ENCODE measurements at regions not wholly inside any gene's neighbourhood (a gene's known extent, or its start where the extent isn't known, plus 50 kb on each side); places are given as distances from the start of the nearest gene placed in this dataset.

DNA sequence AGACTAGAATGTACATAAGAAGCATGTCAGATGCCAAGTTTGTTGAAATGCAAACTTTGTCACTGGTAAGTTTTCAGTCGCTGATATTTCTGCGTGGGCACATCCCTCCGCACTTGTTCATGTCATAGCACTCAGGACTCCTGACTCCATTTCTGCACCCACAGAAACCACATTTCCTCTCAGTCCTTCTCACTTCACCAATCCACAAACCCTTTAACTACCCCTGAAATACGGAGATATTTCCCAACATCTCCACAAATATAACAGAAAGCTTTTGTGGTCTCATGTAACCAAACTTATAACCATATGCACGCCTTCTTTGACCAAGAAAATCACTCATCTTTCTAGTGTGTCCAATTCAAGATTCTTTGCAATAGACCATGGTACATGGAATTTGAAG lies 276.9 kb upstream of the ERBB4 start:
- Mint-ChIP-seq H3K27me3 (ENCODE audit: low read depth in 2 of 2) (no peaks in the 10 kb centered on the region), H3K36me3 (peaks cover 17% of the 10 kb centered on the region), H3K4me1 (peaks cover 78 to 79% of the 10 kb centered on the region in 2 donors), H3K4me3 (peak overlapping the region; percentile 75), H3K27ac (peak overlapping the region; percentile 91), H3K9me3 (no peaks in the 10 kb centered on the region)
- peaks cover 30% of the 10 kb centered on the region for H3K4me1 ChIP-seq (ENCODE audit: control insufficient read depth, insufficient read depth, low read length)
- intact Hi-C loops (cut with micrococcal nuclease) = loop anchor here (1.0 to 5.0 kb wide), 2 partner anchors 287 to 337 kb away; no protein-coding TSS in a partner anchor
- DNase-seq (peak in 1 of 2 donors; percentile 38), ATAC-seq (peak; percentile 43 to 75 (median 61))
- H3K27me3 ChIP-seq (ENCODE audit: control insufficient read depth, insufficient read depth, low read length) = no peaks in the 10 kb centered on the region
- H3K9me3 ChIP-seq (ENCODE audit: control insufficient read depth, insufficient read depth, low read length) = peaks cover 8% of the 10 kb centered on the region
- H3K36me3 ChIP-seq (ENCODE audit: control insufficient read depth, insufficient read depth, low read length) = no peaks in the 10 kb centered on the region
- TF ChIP-seq, protein P1, sequence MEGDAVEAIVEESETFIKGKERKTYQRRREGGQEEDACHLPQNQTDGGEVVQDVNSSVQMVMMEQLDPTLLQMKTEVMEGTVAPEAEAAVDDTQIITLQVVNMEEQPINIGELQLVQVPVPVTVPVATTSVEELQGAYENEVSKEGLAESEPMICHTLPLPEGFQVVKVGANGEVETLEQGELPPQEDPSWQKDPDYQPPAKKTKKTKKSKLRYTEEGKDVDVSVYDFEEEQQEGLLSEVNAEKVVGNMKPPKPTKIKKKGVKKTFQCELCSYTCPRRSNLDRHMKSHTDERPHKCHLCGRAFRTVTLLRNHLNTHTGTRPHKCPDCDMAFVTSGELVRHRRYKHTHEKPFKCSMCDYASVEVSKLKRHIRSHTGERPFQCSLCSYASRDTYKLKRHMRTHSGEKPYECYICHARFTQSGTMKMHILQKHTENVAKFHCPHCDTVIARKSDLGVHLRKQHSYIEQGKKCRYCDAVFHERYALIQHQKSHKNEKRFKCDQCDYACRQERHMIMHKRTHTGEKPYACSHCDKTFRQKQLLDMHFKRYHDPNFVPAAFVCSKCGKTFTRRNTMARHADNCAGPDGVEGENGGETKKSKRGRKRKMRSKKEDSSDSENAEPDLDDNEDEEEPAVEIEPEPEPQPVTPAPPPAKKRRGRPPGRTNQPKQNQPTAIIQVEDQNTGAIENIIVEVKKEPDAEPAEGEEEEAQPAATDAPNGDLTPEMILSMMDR (IDR thresholded peaks at IDR 0.05) = no peak
- WGBS (ENCODE audit: insufficient coverage) = under 1% methylated on average over 5 of the region's 5 CpGs
- no peak overlapping the region for H3K4me3 ChIP-seq (ENCODE audit: low read length)
- peak overlapping the region; percentile 77 for H3K27ac ChIP-seq (ENCODE audit: low read length)

DNA sequence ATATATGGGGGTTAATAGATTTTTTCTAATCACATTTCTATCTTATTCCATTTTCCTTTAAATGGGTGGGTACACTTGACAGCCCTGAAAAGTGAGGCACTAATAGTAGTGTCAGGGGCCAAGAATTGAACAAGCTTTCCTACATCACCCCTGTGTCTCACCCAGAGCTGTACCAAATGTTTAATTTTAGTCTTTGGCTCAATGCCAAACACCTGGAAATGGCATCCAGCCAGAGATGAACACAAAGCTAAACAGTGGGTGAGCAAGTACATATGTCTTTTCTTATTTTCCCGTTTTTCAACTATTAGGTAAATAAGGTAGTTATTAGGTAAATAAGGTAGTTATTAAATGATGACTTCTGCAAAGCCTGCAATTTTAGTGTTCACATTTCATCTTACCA lies 276.3 kb upstream of the ERBB4 start:
- no CpG with 5 or more reads among the region's 1 CpG for WGBS (ENCODE audit: insufficient coverage)
- ATAC-seq (no peak), DNase-seq (no peak)
- peaks cover 9% of the 10 kb centered on the region for H3K9me3 ChIP-seq (ENCODE audit: control insufficient read depth, insufficient read depth, low read length)
- no peaks in the 10 kb centered on the region for H3K27me3 ChIP-seq (ENCODE audit: control insufficient read depth, insufficient read depth, low read length)
- intact Hi-C loops (cut with micrococcal nuclease) = loop anchor here (1.0 to 5.0 kb wide), 3 partner anchors 38 to 337 kb away; no protein-coding TSS in a partner anchor
- Mint-ChIP-seq H3K36me3 (peaks cover 17% of the 10 kb centered on the region), H3K4me1 (peaks cover 80 to 82% of the 10 kb centered on the region in 2 donors), H3K9me3 (no peaks in the 10 kb centered on the region), H3K4me3 (peak overlapping the region; percentile 75), H3K27ac (peak overlapping the region; percentile 91), H3K27me3 (ENCODE audit: low read depth in 2 of 2) (no peaks in the 10 kb centered on the region)
- no peak overlapping the region for H3K4me3 ChIP-seq (ENCODE audit: low read length)
- TF ChIP-seq, protein P1 (IDR thresholded peaks at IDR 0.05) = no peak
- H3K36me3 ChIP-seq (ENCODE audit: control insufficient read depth, insufficient read depth, low read length) = no peaks in the 10 kb centered on the region
- H3K4me1 ChIP-seq (ENCODE audit: control insufficient read depth, insufficient read depth, low read length) = peaks cover 32% of the 10 kb centered on the region
- H3K27ac ChIP-seq (ENCODE audit: low read length) = peak overlapping the region; percentile 77

DNA sequence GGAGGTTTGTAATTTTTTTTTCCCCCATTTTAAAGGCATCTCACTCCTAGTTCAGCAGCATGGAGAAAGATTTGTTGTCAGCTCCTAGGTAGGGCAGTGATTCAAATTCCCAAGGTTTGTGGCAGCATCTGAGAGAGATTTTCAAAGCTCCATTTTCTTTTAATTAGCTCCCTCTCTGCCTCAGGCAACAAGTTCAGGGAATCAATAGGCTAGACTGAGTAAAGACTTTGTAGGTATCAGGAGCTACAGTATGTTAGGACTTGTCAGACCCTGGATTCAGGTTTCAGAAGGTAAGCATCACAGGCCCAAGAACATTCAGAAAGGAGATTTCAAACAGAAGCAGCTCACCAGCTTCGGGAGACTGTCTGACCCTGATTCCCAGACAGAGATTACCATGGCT lies 273.3 kb upstream of the ERBB4 start:
- H3K27ac ChIP-seq (ENCODE audit: low read length) = peak overlapping the region; percentile 39
- TF ChIP-seq, protein P1 (IDR thresholded peaks at IDR 0.05) = no peak
- Mint-ChIP-seq H3K4me1 (peaks cover 77 to 85% of the 10 kb centered on the region in 2 donors), H3K36me3 (peaks cover 7% of the 10 kb centered on the region), H3K4me3 (peak overlapping the region; percentile 40), H3K27me3 (ENCODE audit: low read depth in 2 of 2) (no peaks in the 10 kb centered on the region), H3K9me3 (no peaks in the 10 kb centered on the region), H3K27ac (peak overlapping the region; percentile 84)
- H3K4me1 ChIP-seq (ENCODE audit: control insufficient read depth, insufficient read depth, low read length) = peaks cover 27% of the 10 kb centered on the region
- no peaks in the 10 kb centered on the region for H3K36me3 ChIP-seq (ENCODE audit: control insufficient read depth, insufficient read depth, low read length)
- DNase-seq (no peak), ATAC-seq (no peak)
- intact Hi-C loops (cut with micrococcal nuclease) = loop anchor here (2.0 to 5.0 kb wide), 2 partner anchors 35 to 147 kb away; no protein-coding TSS in a partner anchor
- peaks cover 9% of the 10 kb centered on the region for H3K9me3 ChIP-seq (ENCODE audit: control insufficient read depth, insufficient read depth, low read length)
- no peaks in the 10 kb centered on the region for H3K27me3 ChIP-seq (ENCODE audit: control insufficient read depth, insufficient read depth, low read length)
- H3K4me3 ChIP-seq (ENCODE audit: low read length) = no peak overlapping the region
- 79% methylated on average over 1 of the region's 1 CpG for WGBS (ENCODE audit: insufficient coverage)

Measured in natural killer cell (primary cell).